ENCODE measurements at regions not wholly inside any gene's neighbourhood (a gene's known extent, or its start where the extent isn't known, plus 50 kb on each side); places are given as distances from the start of the nearest gene placed in this dataset.

- H3K36me3 ChIP-seq (ENCODE audit: insufficient read depth, low read length): no peaks in the 10 kb centered on the region; the same call in 1 of the 2 replicates
- H4K20me1 ChIP-seq (ENCODE audit: insufficient read depth, low read length): no peaks in the 10 kb centered on the region
- no peaks in the 10 kb centered on the region for H3K27me3 ChIP-seq (ENCODE audit: insufficient read depth, low read length)
- H3K9me3 ChIP-seq (ENCODE audit: low read length): no peaks in the 10 kb centered on the region
- peaks cover 34% of the 10 kb centered on the region for H3K4me1 ChIP-seq (ENCODE audit: insufficient read depth, low read length, severe bottlenecking)
- TF ChIP-seq EZH2 (IDR thresholded peaks at IDR 0.05; ENCODE audit: borderline replicate concordance, low read length): no peak
- TF ChIP-seq CTCF (IDR thresholded peaks at IDR 0.05; ENCODE audit: low read length): no peak
- no peak overlapping the region for H2AFZ ChIP-seq (ENCODE audit: low read length)
- H3K9ac ChIP-seq (ENCODE audit: low read length): peak overlapping the region; percentile 16; the same call in 1 of the 2 replicates
- peak overlapping the region; percentile 79 for H3K27ac ChIP-seq (ENCODE audit: low read depth, low read length, poor library complexity, severe bottlenecking)
- peak overlapping the region; percentile 35 for H3K4me3 ChIP-seq (ENCODE audit: low read depth, low read length, poor library complexity, severe bottlenecking)
- H3K79me2 ChIP-seq (ENCODE audit: insufficient read depth, low read length): no peaks in the 10 kb centered on the region
- no peaks in the 10 kb centered on the region for H3F3A ChIP-seq (ENCODE audit: insufficient read depth, low read length)
- peak overlapping the region; percentile 48 for H3K4me2 ChIP-seq (ENCODE audit: low read length)
- no peaks in the 10 kb centered on the region for H3K9me2 ChIP-seq (ENCODE audit: low read depth, low read length)
Observed at GRCh38 chr2:88896971-88897370, 205.5 kb downstream of the RPIA start.

- H2AFZ ChIP-seq (ENCODE audit: low read length): no peak overlapping the region
- peak overlapping the region; percentile 48 for H3K4me2 ChIP-seq (ENCODE audit: low read length)
Observed at GRCh38 chr2:88897715-88898114, 206.2 kb downstream of the RPIA start.

GRCh38 chr2:88903749-88904353, 212.4 kb downstream of the RPIA start:
- no peak overlapping the region for H2AFZ ChIP-seq (ENCODE audit: low read length)
- H3K9ac ChIP-seq (ENCODE audit: low read length): no peak overlapping the region
- no peaks in the 10 kb centered on the region for H3K27me3 ChIP-seq (ENCODE audit: insufficient read depth, low read length)
- no peaks in the 10 kb centered on the region for H3K79me2 ChIP-seq (ENCODE audit: insufficient read depth, low read length)
- no peak overlapping the region for H3K27ac ChIP-seq (ENCODE audit: low read depth, low read length, poor library complexity, severe bottlenecking)
- no peak overlapping the region for H3K4me3 ChIP-seq (ENCODE audit: low read depth, low read length, poor library complexity, severe bottlenecking)
- H3K4me2 ChIP-seq (ENCODE audit: low read length): no peak overlapping the region
- H3K36me3 ChIP-seq (ENCODE audit: insufficient read depth, low read length): no peaks in the 10 kb centered on the region; the same call in 1 of the 2 replicates
- no peaks in the 10 kb centered on the region for H3K9me3 ChIP-seq (ENCODE audit: low read length)
- no peaks in the 10 kb centered on the region for H3K4me1 ChIP-seq (ENCODE audit: insufficient read depth, low read length, severe bottlenecking)
- no peaks in the 10 kb centered on the region for H3F3A ChIP-seq (ENCODE audit: insufficient read depth, low read length)
- H3K9me2 ChIP-seq (ENCODE audit: low read depth, low read length): no peaks in the 10 kb centered on the region
- TF ChIP-seq EZH2 (IDR thresholded peaks at IDR 0.05; ENCODE audit: borderline replicate concordance, low read length) (no peak), CTCF (IDR thresholded peaks at IDR 0.05; ENCODE audit: low read length) (peak; percentile 72)
- no peaks in the 10 kb centered on the region for H4K20me1 ChIP-seq (ENCODE audit: insufficient read depth, low read length)

More at GRCh38 chr2:88897715-88898114, 206.2 kb downstream of the RPIA start:
- Histone ChIP-seq H3K9me3 (ENCODE audit: low read length) (no peaks in the 10 kb centered on the region), H3K27ac (ENCODE audit: low read depth, low read length, poor library complexity, severe bottlenecking) (peak overlapping the region; percentile 79), H3F3A (ENCODE audit: insufficient read depth, low read length) (no peaks in the 10 kb centered on the region), H3K4me3 (ENCODE audit: low read depth, low read length, poor library complexity, severe bottlenecking) (peak overlapping the region; percentile 35), H4K20me1 (ENCODE audit: insufficient read depth, low read length) (no peaks in the 10 kb centered on the region), H3K36me3 (ENCODE audit: insufficient read depth, low read length) (no peaks in the 10 kb centered on the region; the same call in 1 of the 2 replicates), H3K4me1 (ENCODE audit: insufficient read depth, low read length, severe bottlenecking) (peaks cover 34% of the 10 kb centered on the region), H3K9ac (ENCODE audit: low read length) (peak overlapping the region; percentile 40; the same call in 1 of the 2 replicates), H3K27me3 (ENCODE audit: insufficient read depth, low read length) (no peaks in the 10 kb centered on the region), H3K79me2 (ENCODE audit: insufficient read depth, low read length) (no peaks in the 10 kb centered on the region), H3K9me2 (ENCODE audit: low read depth, low read length) (no peaks in the 10 kb centered on the region)
- TF ChIP-seq EZH2 (IDR thresholded peaks at IDR 0.05; ENCODE audit: borderline replicate concordance, low read length): no peak
- peak; percentile 45 for TF ChIP-seq CTCF (IDR thresholded peaks at IDR 0.05; ENCODE audit: low read length)
